ENCODE measurements at regions not wholly inside any gene's neighbourhood (a gene's known extent, or its start where the extent isn't known, plus 50 kb on each side); places are given as distances from the start of the nearest gene placed in this dataset.

DNA sequence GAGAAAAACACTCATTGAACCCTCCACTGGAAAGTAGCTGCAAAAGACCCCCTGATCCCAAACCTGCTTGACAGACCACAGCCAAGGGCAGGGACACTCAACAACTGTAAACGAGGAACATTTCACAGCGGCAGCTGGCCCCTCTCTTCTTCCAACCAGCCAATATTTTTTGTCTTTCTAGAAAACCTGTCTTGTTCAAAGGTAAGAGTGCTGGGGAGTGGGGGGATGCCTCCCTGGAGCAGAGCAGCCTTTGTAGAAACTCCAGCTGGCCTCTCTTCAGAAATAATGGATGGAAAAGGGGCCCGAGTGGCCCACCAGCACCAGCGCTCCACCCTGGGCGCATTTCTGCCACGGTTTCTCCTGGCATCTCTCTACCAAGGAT is 384.0 kb downstream of the RRAGC start:
- Histone ChIP-seq H3K4me3 (ENCODE audit: insufficient read depth in 1 of 2, low read depth in 1 of 2, low read length in 2 of 2) (no peak overlapping the region), H2BK120ac (ENCODE audit: low read depth, low read length) (no peak overlapping the region), H4K91ac (ENCODE audit: low read length) (no peak overlapping the region), H3K18ac (ENCODE audit: low read depth in 1 of 2, low read length in 2 of 2) (no peak overlapping the region), H3K23ac (ENCODE audit: low read length in 2 of 2) (no peak overlapping the region), H3K9ac (ENCODE audit: low read length) (no peak overlapping the region), H2BK15ac (ENCODE audit: low read depth, poor library complexity, severe bottlenecking) (no peak overlapping the region), H2AFZ (ENCODE audit: low read depth, low read length) (no peak overlapping the region), H3K14ac (ENCODE audit: low read length in 2 of 2) (no peak overlapping the region), H4K8ac (ENCODE audit: low read length) (no peak overlapping the region), H3K79me1 (replicated peaks; ENCODE audit: low read length, poor library complexity, severe bottlenecking) (no peaks in the 10 kb centered on the region), H2BK12ac (ENCODE audit: low read length in 2 of 2) (no peak overlapping the region), H3K4me2 (ENCODE audit: low read length, poor library complexity, severe bottlenecking) (no peak overlapping the region), H3K4ac (ENCODE audit: low read depth in 1 of 2, low read length in 2 of 2) (no peak overlapping the region), H2BK5ac (ENCODE audit: low read depth, low read length, poor library complexity, severe bottlenecking) (no peak overlapping the region), H3K9me3 (ENCODE audit: control insufficient read depth, low read length) (no peaks in the 10 kb centered on the region), H3K27ac (ENCODE audit: low read length, poor library complexity, severe bottlenecking) (no peak overlapping the region), H3K36me3 (ENCODE audit: control insufficient read depth in 1 of 2, insufficient read depth in 2 of 2, low read depth in 1 of 2, low read length in 2 of 2) (no peaks in the 10 kb centered on the region), H3K4me1 (ENCODE audit: control insufficient read depth, insufficient read depth, low read depth, low read length) (peaks cover 2% of the 10 kb centered on the region), H3K27me3 (ENCODE audit: control insufficient read depth in 1 of 2, insufficient read depth in 1 of 2, low read length in 2 of 2) (peaks cover 40 to 45% of the 10 kb centered on the region in 2 experiments), H2AK5ac (ENCODE audit: low read length, severe bottlenecking) (no peak overlapping the region)
- WGBS: 49% methylated on average over 5 of the region's 6 CpGs
- DNase-seq: no peak

DNA sequence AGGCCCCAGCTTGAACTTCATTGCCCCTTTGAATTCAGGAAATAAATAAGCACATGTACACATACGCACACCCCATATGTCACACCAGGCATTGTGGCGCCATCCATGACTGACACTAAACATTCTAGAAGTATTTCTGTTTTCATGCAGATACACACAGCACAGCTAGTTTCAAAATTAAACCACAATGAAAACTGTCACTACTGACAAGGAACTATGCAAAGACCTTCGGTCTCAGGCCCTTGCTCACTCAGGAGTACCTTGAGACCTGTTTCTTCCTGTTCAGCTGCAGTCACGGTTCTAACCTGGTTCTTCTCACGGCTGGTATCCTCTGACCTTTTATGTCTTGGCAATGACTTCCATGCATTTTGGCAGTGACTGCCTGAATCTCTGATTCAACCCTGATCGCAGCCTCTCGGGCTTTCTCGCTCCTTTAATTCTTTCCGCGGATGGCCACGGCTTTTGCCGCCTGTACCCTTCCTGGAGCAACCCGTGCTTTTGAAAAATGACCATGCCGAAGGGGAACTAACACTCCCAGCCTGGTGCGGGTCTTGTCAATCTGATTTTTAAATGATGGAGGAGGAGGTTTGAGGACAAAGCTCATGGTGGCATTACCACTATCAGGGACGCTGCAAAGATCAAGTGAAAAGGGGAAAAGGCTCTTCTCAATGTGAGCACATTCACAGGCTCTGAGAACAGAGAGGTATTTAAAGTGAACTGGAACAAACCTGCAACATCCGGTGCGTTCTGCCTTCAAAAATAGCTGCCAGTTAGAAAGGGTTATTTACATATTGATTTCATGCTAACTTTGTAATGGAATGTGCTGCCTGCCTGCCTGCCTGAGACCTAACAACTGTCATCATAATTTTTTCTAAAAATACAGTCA is 384.6 kb downstream of the RRAGC start:
- H3K4ac ChIP-seq (ENCODE audit: low read depth in 1 of 2, low read length in 2 of 2): no peak overlapping the region
- no peak overlapping the region for H3K4me3 ChIP-seq (ENCODE audit: insufficient read depth in 1 of 2, low read depth in 1 of 2, low read length in 2 of 2)
- H2AFZ ChIP-seq (ENCODE audit: low read depth, low read length): no peak overlapping the region
- H3K4me1 ChIP-seq (ENCODE audit: control insufficient read depth, insufficient read depth, low read depth, low read length): peaks cover 2% of the 10 kb centered on the region
- no peak overlapping the region for H2AK5ac ChIP-seq (ENCODE audit: low read length, severe bottlenecking)
- DNase-seq: no peak
- H3K27me3 ChIP-seq (ENCODE audit: control insufficient read depth in 1 of 2, insufficient read depth in 1 of 2, low read length in 2 of 2): peaks cover 40 to 45% of the 10 kb centered on the region in 2 experiments
- no peak overlapping the region for H3K4me2 ChIP-seq (ENCODE audit: low read length, poor library complexity, severe bottlenecking)
- no peaks in the 10 kb centered on the region for H3K36me3 ChIP-seq (ENCODE audit: control insufficient read depth in 1 of 2, insufficient read depth in 2 of 2, low read depth in 1 of 2, low read length in 2 of 2)
- no peak overlapping the region for H3K9ac ChIP-seq (ENCODE audit: low read length)
- no peak overlapping the region for H3K23ac ChIP-seq (ENCODE audit: low read length in 2 of 2)
- no peak overlapping the region for H3K18ac ChIP-seq (ENCODE audit: low read depth in 1 of 2, low read length in 2 of 2)
- no peak overlapping the region for H2BK15ac ChIP-seq (ENCODE audit: low read depth, poor library complexity, severe bottlenecking)
- H2BK12ac ChIP-seq (ENCODE audit: low read length in 2 of 2): no peak overlapping the region
- H2BK120ac ChIP-seq (ENCODE audit: low read depth, low read length): no peak overlapping the region
- H3K14ac ChIP-seq (ENCODE audit: low read length in 2 of 2): no peak overlapping the region
- no peak overlapping the region for H3K27ac ChIP-seq (ENCODE audit: low read length, poor library complexity, severe bottlenecking)
- peak overlapping the region; percentile 31 for H2BK5ac ChIP-seq (ENCODE audit: low read depth, low read length, poor library complexity, severe bottlenecking)
- H3K9me3 ChIP-seq (ENCODE audit: control insufficient read depth, low read length): no peaks in the 10 kb centered on the region
- H4K91ac ChIP-seq (ENCODE audit: low read length): no peak overlapping the region
- no peaks in the 10 kb centered on the region for H3K79me1 ChIP-seq (replicated peaks; ENCODE audit: low read length, poor library complexity, severe bottlenecking)
- no peak overlapping the region for H4K8ac ChIP-seq (ENCODE audit: low read length)
- 77% methylated on average over 18 of the region's 18 CpGs for WGBS

DNA sequence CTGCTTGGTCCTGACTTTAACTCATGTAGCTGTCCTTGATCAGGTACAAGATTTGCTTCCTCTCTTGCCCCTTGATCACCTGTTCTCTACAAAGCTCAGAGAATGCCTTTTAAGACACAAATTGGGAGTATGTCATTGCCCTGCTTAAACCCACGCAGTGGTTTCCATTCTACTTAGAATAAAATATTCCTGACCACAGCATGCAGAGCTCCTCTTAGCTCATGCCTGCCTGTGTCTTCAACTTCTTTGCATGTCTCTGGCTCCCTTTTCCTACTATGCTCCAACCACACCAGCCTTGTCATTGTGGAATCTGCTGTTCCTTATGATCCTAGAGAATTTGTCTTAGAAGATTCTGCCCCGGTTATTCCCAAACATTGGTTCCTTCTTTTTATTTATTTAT is 393.1 kb downstream of the RRAGC start:
- WGBS: 69% methylated on average over 1 of the region's 2 CpGs
- H2BK12ac ChIP-seq (ENCODE audit: low read length in 2 of 2): no peak overlapping the region
- H2BK120ac ChIP-seq (ENCODE audit: low read depth, low read length): no peak overlapping the region
- no peak overlapping the region for H2AK5ac ChIP-seq (ENCODE audit: low read length, severe bottlenecking)
- no peak overlapping the region for H3K4ac ChIP-seq (ENCODE audit: low read depth in 1 of 2, low read length in 2 of 2)
- no peaks in the 10 kb centered on the region for H3K4me1 ChIP-seq (ENCODE audit: control insufficient read depth, insufficient read depth, low read depth, low read length)
- H3K27me3 ChIP-seq (ENCODE audit: control insufficient read depth in 1 of 2, insufficient read depth in 1 of 2, low read length in 2 of 2): peaks cover 0 to 6% of the 10 kb centered on the region in 2 experiments
- H3K36me3 ChIP-seq (ENCODE audit: control insufficient read depth in 1 of 2, insufficient read depth in 2 of 2, low read depth in 1 of 2, low read length in 2 of 2): no peaks in the 10 kb centered on the region
- H4K8ac ChIP-seq (ENCODE audit: low read length): no peak overlapping the region
- no peak overlapping the region for H3K18ac ChIP-seq (ENCODE audit: low read depth in 1 of 2, low read length in 2 of 2)
- H3K4me2 ChIP-seq (ENCODE audit: low read length, poor library complexity, severe bottlenecking): no peak overlapping the region
- no peak overlapping the region for H3K27ac ChIP-seq (ENCODE audit: low read length, poor library complexity, severe bottlenecking)
- DNase-seq: no peak
- peaks cover 8% of the 10 kb centered on the region for H3K9me3 ChIP-seq (ENCODE audit: control insufficient read depth, low read length)
- H3K79me1 ChIP-seq (replicated peaks; ENCODE audit: low read length, poor library complexity, severe bottlenecking): no peaks in the 10 kb centered on the region
- H3K4me3 ChIP-seq (ENCODE audit: insufficient read depth in 1 of 2, low read depth in 1 of 2, low read length in 2 of 2): no peak overlapping the region
- no peak overlapping the region for H3K9ac ChIP-seq (ENCODE audit: low read length)
- no peak overlapping the region for H2BK5ac ChIP-seq (ENCODE audit: low read depth, low read length, poor library complexity, severe bottlenecking)
- no peak overlapping the region for H3K14ac ChIP-seq (ENCODE audit: low read length in 2 of 2)
- no peak overlapping the region for H3K23ac ChIP-seq (ENCODE audit: low read length in 2 of 2)
- no peak overlapping the region for H2BK15ac ChIP-seq (ENCODE audit: low read depth, poor library complexity, severe bottlenecking)
- H2AFZ ChIP-seq (ENCODE audit: low read depth, low read length): no peak overlapping the region
- H4K91ac ChIP-seq (ENCODE audit: low read length): no peak overlapping the region

DNA sequence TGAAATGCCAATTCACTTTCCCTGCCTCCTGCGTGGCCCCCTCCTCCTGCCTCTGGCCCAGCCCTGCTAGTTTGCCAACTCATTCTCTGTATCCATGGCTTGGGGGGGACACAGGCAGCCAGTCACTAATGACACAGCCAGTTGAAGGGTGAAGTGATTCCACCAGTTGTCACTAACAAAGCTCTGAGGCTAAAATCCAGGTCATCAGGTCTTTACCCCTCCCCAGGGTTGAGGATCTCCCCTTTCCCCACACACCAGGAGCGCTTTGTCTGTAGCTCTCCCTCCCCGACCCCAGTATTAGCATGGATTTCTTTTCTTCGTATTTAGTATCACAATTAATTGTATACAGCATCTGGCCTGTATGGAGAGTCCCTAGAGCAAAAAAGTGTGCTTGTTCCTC is 394.1 kb downstream of the RRAGC start:
- H3K9me3 ChIP-seq (ENCODE audit: control insufficient read depth, low read length): peaks cover 8% of the 10 kb centered on the region
- no peak overlapping the region for H2BK5ac ChIP-seq (ENCODE audit: low read depth, low read length, poor library complexity, severe bottlenecking)
- no peak overlapping the region for H2AK5ac ChIP-seq (ENCODE audit: low read length, severe bottlenecking)
- DNase-seq: no peak
- no peak overlapping the region for H4K91ac ChIP-seq (ENCODE audit: low read length)
- H3K4me2 ChIP-seq (ENCODE audit: low read length, poor library complexity, severe bottlenecking): no peak overlapping the region
- H3K27me3 ChIP-seq (ENCODE audit: control insufficient read depth in 1 of 2, insufficient read depth in 1 of 2, low read length in 2 of 2): peaks cover 0 to 6% of the 10 kb centered on the region in 2 experiments
- no peak overlapping the region for H3K14ac ChIP-seq (ENCODE audit: low read length in 2 of 2)
- no peak overlapping the region for H4K8ac ChIP-seq (ENCODE audit: low read length)
- H3K4me3 ChIP-seq (ENCODE audit: insufficient read depth in 1 of 2, low read depth in 1 of 2, low read length in 2 of 2): no peak overlapping the region
- H2BK120ac ChIP-seq (ENCODE audit: low read depth, low read length): no peak overlapping the region
- 59% methylated on average over 1 of the region's 4 CpGs for WGBS
- H3K4me1 ChIP-seq (ENCODE audit: control insufficient read depth, insufficient read depth, low read depth, low read length): no peaks in the 10 kb centered on the region
- no peaks in the 10 kb centered on the region for H3K79me1 ChIP-seq (replicated peaks; ENCODE audit: low read length, poor library complexity, severe bottlenecking)
- H3K9ac ChIP-seq (ENCODE audit: low read length): no peak overlapping the region
- no peak overlapping the region for H2AFZ ChIP-seq (ENCODE audit: low read depth, low read length)
- H2BK12ac ChIP-seq (ENCODE audit: low read length in 2 of 2): no peak overlapping the region
- H3K36me3 ChIP-seq (ENCODE audit: control insufficient read depth in 1 of 2, insufficient read depth in 2 of 2, low read depth in 1 of 2, low read length in 2 of 2): no peaks in the 10 kb centered on the region
- no peak overlapping the region for H3K27ac ChIP-seq (ENCODE audit: low read length, poor library complexity, severe bottlenecking)
- no peak overlapping the region for H2BK15ac ChIP-seq (ENCODE audit: low read depth, poor library complexity, severe bottlenecking)
- H3K4ac ChIP-seq (ENCODE audit: low read depth in 1 of 2, low read length in 2 of 2): no peak overlapping the region
- no peak overlapping the region for H3K23ac ChIP-seq (ENCODE audit: low read length in 2 of 2)
- no peak overlapping the region for H3K18ac ChIP-seq (ENCODE audit: low read depth in 1 of 2, low read length in 2 of 2)

All from mesenchymal stem cell (in vitro differentiated cells and primary cell).